Activated naive CD8-positive, alpha-beta T cell (primary cell): ENCODE measurements at regions not wholly inside any gene's neighbourhood (a gene's known extent, or its start where the extent isn't known, plus 50 kb on each side); places are given as distances from the start of the nearest gene placed in this dataset.

Experiments
- H3K27ac Mint-ChIP-seq: one replicate; pipeline ENCODE4 v1.8.0; 2021; ENCODE audit warnings: mixed read lengths
- H3K27me3 Mint-ChIP-seq: one replicate; pipeline ENCODE4 v1.8.0; 2021; ENCODE audit warnings: mixed read lengths
- H3K36me3 Mint-ChIP-seq: one replicate; pipeline ENCODE4 v1.8.0; 2021; ENCODE audit warnings: mixed read lengths
- H3K4me1 Mint-ChIP-seq: one replicate; pipeline ENCODE4 v1.8.0; 2021; ENCODE audit warnings: low read depth, mixed read lengths
- H3K4me3 Mint-ChIP-seq: one replicate; pipeline ENCODE4 v1.8.0; 2021; ENCODE audit warnings: mild to moderate bottlenecking, mixed read lengths
- H3K9me3 Mint-ChIP-seq: one replicate; pipeline ENCODE4 v1.8.0; 2021; ENCODE audit warnings: low read depth, mixed read lengths

- no peaks in the 10 kb centered on the region for H3K27me3 Mint-ChIP-seq
- peaks cover 11% of the 10 kb centered on the region for H3K9me3 Mint-ChIP-seq
- no peak overlapping the region for H3K4me3 Mint-ChIP-seq
- no peaks in the 10 kb centered on the region for H3K36me3 Mint-ChIP-seq
- H3K27ac Mint-ChIP-seq: no peak overlapping the region
- no peaks in the 10 kb centered on the region for H3K4me1 Mint-ChIP-seq
These were observed 317.6 kb upstream of the CNKSR2 start for GRCh38 chrX:21056622-21057021.

- Mint-ChIP-seq H3K36me3 (no peaks in the 10 kb centered on the region), H3K27me3 (peaks cover 8% of the 10 kb centered on the region), H3K27ac (no peak overlapping the region), H3K4me1 (no peaks in the 10 kb centered on the region), H3K4me3 (no peak overlapping the region), H3K9me3 (no peaks in the 10 kb centered on the region)
These were observed 327.2 kb upstream of the CNKSR2 start for GRCh38 chrX:21047034-21047455.

GRCh38 chrX:21014326-21014725, 359.9 kb upstream of the CNKSR2 start:
- H3K4me1 Mint-ChIP-seq: no peaks in the 10 kb centered on the region
- H3K9me3 Mint-ChIP-seq: no peaks in the 10 kb centered on the region
- H3K36me3 Mint-ChIP-seq: no peaks in the 10 kb centered on the region
- no peaks in the 10 kb centered on the region for H3K27me3 Mint-ChIP-seq
- H3K27ac Mint-ChIP-seq: no peak overlapping the region
- no peak overlapping the region for H3K4me3 Mint-ChIP-seq

DNA sequence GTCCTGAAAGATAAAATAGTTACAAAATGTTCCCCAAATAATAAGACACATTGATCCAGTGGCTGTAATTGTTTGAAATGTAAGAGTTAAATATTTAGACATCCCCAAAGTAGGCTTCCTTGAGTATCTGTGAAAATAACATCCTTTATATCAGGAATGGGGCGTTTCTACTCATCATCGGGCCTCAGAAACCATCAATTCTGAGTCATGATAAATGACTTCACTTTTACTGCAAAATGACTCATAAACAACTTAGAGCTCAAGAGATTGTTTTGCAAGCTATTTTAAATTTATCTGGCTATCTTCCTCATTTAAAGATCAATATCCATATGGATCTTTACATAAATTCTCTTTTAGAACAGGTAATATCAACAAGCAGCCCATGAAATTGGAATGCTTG, 369.4 kb upstream of the CNKSR2 start:
- Mint-ChIP-seq H3K4me3 (no peak overlapping the region), H3K9me3 (no peaks in the 10 kb centered on the region), H3K27ac (no peak overlapping the region), H3K36me3 (no peaks in the 10 kb centered on the region), H3K27me3 (peaks cover 4% of the 10 kb centered on the region), H3K4me1 (no peaks in the 10 kb centered on the region)

GRCh38 chrX:20995829-20996228, 378.4 kb upstream of the CNKSR2 start:
- no peaks in the 10 kb centered on the region for H3K36me3 Mint-ChIP-seq
- H3K4me3 Mint-ChIP-seq: no peak overlapping the region
- H3K9me3 Mint-ChIP-seq: no peaks in the 10 kb centered on the region
- H3K4me1 Mint-ChIP-seq: no peaks in the 10 kb centered on the region
- no peaks in the 10 kb centered on the region for H3K27me3 Mint-ChIP-seq
- no peak overlapping the region for H3K27ac Mint-ChIP-seq

GRCh38 chrX:20989361-20989760, 384.9 kb upstream of the CNKSR2 start:
- no peaks in the 10 kb centered on the region for H3K27me3 Mint-ChIP-seq
- H3K36me3 Mint-ChIP-seq: no peaks in the 10 kb centered on the region
- no peaks in the 10 kb centered on the region for H3K9me3 Mint-ChIP-seq
- H3K4me3 Mint-ChIP-seq: no peak overlapping the region
- no peaks in the 10 kb centered on the region for H3K4me1 Mint-ChIP-seq
- H3K27ac Mint-ChIP-seq: no peak overlapping the region

GRCh38 chrX:20988804-20989203, 385.4 kb upstream of the CNKSR2 start:
- no peaks in the 10 kb centered on the region for H3K36me3 Mint-ChIP-seq
- H3K4me1 Mint-ChIP-seq: no peaks in the 10 kb centered on the region
- no peaks in the 10 kb centered on the region for H3K27me3 Mint-ChIP-seq
- no peak overlapping the region for H3K4me3 Mint-ChIP-seq
- H3K9me3 Mint-ChIP-seq: no peaks in the 10 kb centered on the region
- no peak overlapping the region for H3K27ac Mint-ChIP-seq

DNA sequence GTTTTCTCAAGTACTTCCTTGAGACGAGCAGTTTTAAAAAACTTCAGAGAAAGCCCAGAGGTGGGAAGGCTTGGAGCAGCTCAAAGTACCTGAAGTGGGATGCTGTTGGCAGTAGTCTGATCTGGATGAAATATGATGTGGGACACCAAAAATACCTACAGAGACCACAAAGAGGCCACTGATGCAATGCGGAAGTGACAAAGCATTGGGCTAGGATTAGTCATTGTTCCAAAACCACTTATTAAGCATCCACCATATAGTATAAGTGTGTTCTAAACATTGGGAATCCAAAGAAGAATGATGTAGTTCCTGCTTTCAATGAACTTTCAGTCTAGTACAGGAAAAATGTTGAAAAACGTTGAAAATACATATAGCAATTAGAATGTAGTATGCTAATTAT, 386.1 kb upstream of the CNKSR2 start:
- no peak overlapping the region for H3K27ac Mint-ChIP-seq
- H3K9me3 Mint-ChIP-seq: no peaks in the 10 kb centered on the region
- H3K4me1 Mint-ChIP-seq: no peaks in the 10 kb centered on the region
- H3K36me3 Mint-ChIP-seq: no peaks in the 10 kb centered on the region
- no peak overlapping the region for H3K4me3 Mint-ChIP-seq
- no peaks in the 10 kb centered on the region for H3K27me3 Mint-ChIP-seq

- Mint-ChIP-seq H3K27ac (no peak overlapping the region), H3K4me1 (no peaks in the 10 kb centered on the region), H3K27me3 (no peaks in the 10 kb centered on the region), H3K4me3 (no peak overlapping the region), H3K36me3 (no peaks in the 10 kb centered on the region), H3K9me3 (no peaks in the 10 kb centered on the region)
These were observed 393.8 kb upstream of the CNKSR2 start for GRCh38 chrX:20980426-20980825.

DNA sequence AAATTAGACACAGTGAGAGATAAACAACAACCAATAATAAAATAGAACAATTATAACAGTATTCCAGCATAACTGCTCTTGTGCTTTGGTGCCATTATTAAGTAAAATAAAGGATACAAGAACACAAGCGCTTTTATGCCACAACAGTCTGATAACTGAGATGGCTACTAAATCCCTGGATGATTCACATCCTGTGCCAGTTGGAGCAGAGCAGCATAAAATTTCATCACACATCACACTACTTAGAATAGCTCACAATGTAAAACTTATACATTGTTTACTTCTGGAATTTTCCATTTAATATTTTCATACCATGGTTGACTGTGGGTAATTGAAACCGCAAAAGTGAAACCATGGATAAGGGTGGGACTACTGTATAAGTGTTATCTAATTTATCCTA, 399.9 kb upstream of the CNKSR2 start:
- Mint-ChIP-seq H3K27me3 (no peaks in the 10 kb centered on the region), H3K36me3 (no peaks in the 10 kb centered on the region), H3K9me3 (no peaks in the 10 kb centered on the region), H3K4me3 (no peak overlapping the region), H3K27ac (no peak overlapping the region), H3K4me1 (no peaks in the 10 kb centered on the region)

DNA sequence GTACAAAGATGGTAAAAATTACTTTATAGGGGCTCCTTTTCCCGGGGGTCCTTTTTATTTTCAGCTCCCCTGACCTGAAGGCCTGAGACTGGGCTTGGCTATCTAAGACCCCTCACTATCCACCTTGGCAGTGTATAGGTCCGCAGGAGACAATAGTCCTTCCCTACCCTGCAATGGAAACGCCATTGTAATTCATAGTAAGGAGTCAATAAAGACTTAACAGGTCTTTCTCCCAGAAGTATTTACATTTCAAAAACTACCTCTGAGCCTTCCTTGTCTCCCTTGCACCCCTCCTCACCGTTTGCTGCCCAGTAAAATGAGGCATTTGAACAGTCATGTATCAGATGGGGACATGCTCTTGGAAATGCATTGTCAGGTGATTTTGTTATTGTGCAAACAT, 401.2 kb upstream of the CNKSR2 start:
- no peak overlapping the region for H3K4me3 Mint-ChIP-seq
- H3K9me3 Mint-ChIP-seq: no peaks in the 10 kb centered on the region
- H3K27ac Mint-ChIP-seq: no peak overlapping the region
- no peaks in the 10 kb centered on the region for H3K36me3 Mint-ChIP-seq
- no peaks in the 10 kb centered on the region for H3K4me1 Mint-ChIP-seq
- H3K27me3 Mint-ChIP-seq: no peaks in the 10 kb centered on the region

GRCh38 chrX:20971250-20971649, 403.0 kb upstream of the CNKSR2 start:
- H3K27ac Mint-ChIP-seq: no peak overlapping the region
- no peaks in the 10 kb centered on the region for H3K27me3 Mint-ChIP-seq
- H3K9me3 Mint-ChIP-seq: no peaks in the 10 kb centered on the region
- no peaks in the 10 kb centered on the region for H3K4me1 Mint-ChIP-seq
- no peak overlapping the region for H3K4me3 Mint-ChIP-seq
- H3K36me3 Mint-ChIP-seq: no peaks in the 10 kb centered on the region

DNA sequence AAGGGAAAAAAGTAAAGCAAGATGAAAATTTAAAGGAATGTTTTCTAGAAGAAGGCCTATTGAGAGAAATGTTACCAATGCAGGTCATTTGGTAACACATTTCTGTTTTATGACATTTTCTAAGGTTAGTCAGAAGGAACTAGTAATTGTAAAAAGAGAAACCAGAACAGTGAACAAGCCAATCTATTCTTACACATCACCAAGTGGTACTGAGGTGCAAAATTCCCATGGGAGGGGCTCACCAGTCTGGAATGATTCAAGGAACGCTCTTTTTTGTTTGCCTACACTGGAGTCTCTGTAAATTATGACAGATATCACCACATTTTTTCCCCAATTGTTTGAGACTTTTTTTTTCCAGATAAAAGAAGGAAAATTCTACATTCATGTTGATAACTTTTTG, 404.7 kb upstream of the CNKSR2 start:
- Mint-ChIP-seq H3K36me3 (no peaks in the 10 kb centered on the region), H3K27ac (no peak overlapping the region), H3K27me3 (no peaks in the 10 kb centered on the region), H3K4me3 (no peak overlapping the region), H3K4me1 (no peaks in the 10 kb centered on the region), H3K9me3 (no peaks in the 10 kb centered on the region)

DNA sequence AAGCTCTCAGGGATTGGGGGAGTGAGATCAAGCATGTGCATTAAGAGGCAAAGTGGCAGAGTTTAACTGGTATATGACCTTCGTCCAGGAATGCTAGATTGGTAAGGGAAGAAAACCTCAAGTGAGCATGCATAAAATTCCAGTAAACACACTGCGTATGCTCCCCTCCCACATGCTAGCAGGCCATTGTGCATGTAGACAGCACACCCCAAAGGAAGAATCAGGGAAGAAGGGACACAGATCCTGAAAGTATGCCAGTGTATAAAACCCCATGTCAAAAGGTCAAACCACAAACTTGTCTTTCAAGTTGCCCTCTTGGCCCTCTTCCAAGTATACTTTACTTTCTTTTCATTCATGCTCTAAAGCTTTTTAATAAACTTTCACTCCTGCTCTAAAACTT, 405.2 kb upstream of the CNKSR2 start:
- H3K36me3 Mint-ChIP-seq: no peaks in the 10 kb centered on the region
- no peaks in the 10 kb centered on the region for H3K27me3 Mint-ChIP-seq
- no peak overlapping the region for H3K27ac Mint-ChIP-seq
- peaks cover 2% of the 10 kb centered on the region for H3K9me3 Mint-ChIP-seq
- H3K4me3 Mint-ChIP-seq: no peak overlapping the region
- no peaks in the 10 kb centered on the region for H3K4me1 Mint-ChIP-seq

DNA sequence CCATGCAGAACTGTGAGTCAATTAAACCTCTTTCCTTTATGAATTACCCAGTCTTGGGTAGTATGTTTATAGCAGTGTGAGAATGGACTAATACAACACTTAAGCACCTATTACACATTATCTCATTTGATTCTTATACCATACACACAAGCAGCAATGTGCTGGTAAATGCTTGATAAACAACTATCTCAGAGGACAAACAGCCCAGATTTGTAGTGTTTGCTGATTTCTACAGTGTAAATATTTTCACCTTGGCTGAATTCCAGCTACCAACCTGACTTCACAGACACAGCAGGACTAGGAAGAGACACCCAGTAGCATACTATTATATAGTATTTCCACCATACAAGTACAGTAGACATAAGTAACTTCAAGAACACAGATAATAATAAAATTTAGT, 406.5 kb upstream of the CNKSR2 start:
- H3K4me1 Mint-ChIP-seq: no peaks in the 10 kb centered on the region
- H3K9me3 Mint-ChIP-seq: peaks cover 11% of the 10 kb centered on the region
- no peak overlapping the region for H3K27ac Mint-ChIP-seq
- H3K4me3 Mint-ChIP-seq: no peak overlapping the region
- H3K27me3 Mint-ChIP-seq: no peaks in the 10 kb centered on the region
- no peaks in the 10 kb centered on the region for H3K36me3 Mint-ChIP-seq

GRCh38 chrX:20965270-20966044, 408.8 kb upstream of the CNKSR2 start:
- Mint-ChIP-seq H3K9me3 (peaks cover 11% of the 10 kb centered on the region), H3K4me1 (no peaks in the 10 kb centered on the region), H3K27me3 (no peaks in the 10 kb centered on the region), H3K27ac (no peak overlapping the region), H3K4me3 (no peak overlapping the region), H3K36me3 (no peaks in the 10 kb centered on the region)
